Muscle layer of colon (tissue), 2 donors: ENCODE measurements at regions not wholly inside any gene's neighbourhood (a gene's known extent, or its start where the extent isn't known, plus 50 kb on each side); places are given as distances from the start of the nearest gene placed in this dataset.
"Not testable (repeated sequence)": the region's sequence is repeated elsewhere in the genome, so short reads cannot be mapped to it uniquely, and the experiment has no call there.

Experiments used
- H3K27ac ChIP-seq: one replicate; pipeline ENCODE4 v1.7.0; 2013; ENCODE audit warnings: low read depth, mild to moderate bottlenecking, low read length, moderate library complexity
- H3K27me3 ChIP-seq, 2 donors: one replicate each; pipeline ENCODE4 v1.7.0; 2013; ENCODE audit warnings: low read length in 2 of 2, mild to moderate bottlenecking in 2 of 2; ENCODE audit not compliant: insufficient read depth in 2 of 2, control insufficient read depth in 1 of 2
- H3K36me3 ChIP-seq: one replicate; pipeline ENCODE4 v1.7.0; 2013; ENCODE audit warnings: mild to moderate bottlenecking, low read length; ENCODE audit not compliant: insufficient read depth
- H3K4me1 ChIP-seq: one replicate; pipeline ENCODE4 v1.7.0; 2013; ENCODE audit warnings: mild to moderate bottlenecking, low read length; ENCODE audit not compliant: insufficient read depth
- H3K4me3 ChIP-seq, 2 donors: one replicate each; pipeline ENCODE4 v1.7.0; 2013; ENCODE audit warnings: low read length in 2 of 2, low read depth in 1 of 2, mild to moderate bottlenecking in 1 of 2, moderate library complexity in 1 of 2
- H3K9ac ChIP-seq: one replicate; pipeline ENCODE4 v1.7.0; 2013; ENCODE audit warnings: low read length
- H3K9me3 ChIP-seq: one replicate; pipeline ENCODE4 v1.7.0; 2013; ENCODE audit warnings: mild to moderate bottlenecking, low read length
- donor health status: abdominal sarcoma.
- donor health status: Adenocarcinoma of cecum.

DNA sequence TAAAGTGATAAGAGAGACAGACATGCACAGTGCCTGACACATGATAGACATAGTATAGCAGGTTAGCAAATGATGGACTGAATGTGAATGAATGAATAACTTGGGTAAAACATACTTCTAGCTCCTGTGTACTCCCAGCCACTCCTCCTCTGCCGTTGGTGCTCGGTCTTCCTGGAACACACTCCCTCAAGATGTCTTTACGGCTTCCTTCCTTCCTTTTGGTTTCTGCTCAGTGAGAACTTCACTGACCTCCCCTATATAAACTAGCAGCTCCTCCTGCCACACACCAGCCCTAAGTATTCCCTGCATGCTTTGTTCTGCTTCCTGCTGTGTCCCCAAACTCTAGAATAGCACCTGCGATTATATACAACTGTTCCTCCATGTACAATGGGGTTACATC is 50.2 kb downstream of the RAD54L2 start:
- Histone ChIP-seq H3K27ac (no peak overlapping the region), H3K9me3 (no peaks in the 10 kb centered on the region), H3K9ac (no peak overlapping the region), H3K4me3 (no peak overlapping the region), H3K4me1 (no peaks in the 10 kb centered on the region), H3K27me3 (no peaks in the 10 kb centered on the region), H3K36me3 (peaks cover 11% of the 10 kb centered on the region)

DNA sequence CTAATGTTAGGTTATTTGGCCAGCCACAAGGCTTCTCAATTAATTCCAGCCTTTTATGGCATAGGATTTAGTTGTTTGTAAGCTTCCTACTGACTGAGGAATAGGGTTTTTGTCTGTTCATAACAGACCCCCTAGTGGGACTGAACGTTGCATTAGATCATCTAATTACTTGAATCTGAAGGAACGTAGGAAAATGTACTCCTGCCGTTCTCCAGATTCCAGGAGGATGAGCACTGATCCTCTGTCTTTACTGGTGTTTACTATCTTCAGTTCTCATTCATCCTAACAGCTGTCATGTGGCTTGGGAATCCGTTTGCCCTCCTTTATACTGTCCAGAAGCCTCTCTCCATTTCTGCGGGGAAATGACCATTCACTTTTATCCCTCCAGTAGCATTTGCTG is 52.7 kb downstream of the RAD54L2 start:
- H3K27me3 ChIP-seq, result no peaks in the 10 kb centered on the region

DNA sequence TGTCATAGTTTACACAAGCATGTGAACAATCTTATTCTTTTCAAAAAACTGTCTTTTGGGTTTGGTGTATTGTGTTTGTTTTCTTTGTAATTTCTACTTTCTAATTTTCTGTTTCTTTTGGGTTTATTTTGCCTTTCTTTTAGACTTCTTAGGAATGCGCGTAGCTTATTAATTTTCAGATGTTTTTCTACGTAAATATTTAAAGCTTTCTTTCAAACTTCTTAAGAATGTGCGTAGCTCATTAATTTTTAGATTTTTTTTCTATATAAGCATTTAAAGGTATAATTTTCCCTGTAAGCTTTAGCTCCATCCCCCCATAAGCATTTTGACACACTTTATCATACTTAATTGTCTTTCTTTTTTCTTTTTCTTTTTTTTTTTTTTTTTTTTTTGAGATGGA is 55.2 kb downstream of the RAD54L2 start:
- H3K4me1 ChIP-seq, result no peaks in the 10 kb centered on the region
- no peaks in the 10 kb centered on the region for H3K27me3 ChIP-seq
- no peaks in the 10 kb centered on the region for H3K9me3 ChIP-seq
- no peak overlapping the region for H3K27ac ChIP-seq
- no peak overlapping the region for H3K9ac ChIP-seq
- no peak overlapping the region for H3K4me3 ChIP-seq
- peaks cover 11% of the 10 kb centered on the region for H3K36me3 ChIP-seq

More for the DNA sequence above, 52.7 kb downstream of the RAD54L2 start:
- H3K9ac ChIP-seq, result no peak overlapping the region
- no peaks in the 10 kb centered on the region for H3K9me3 ChIP-seq
- peaks cover 11% of the 10 kb centered on the region for H3K36me3 ChIP-seq
- no peaks in the 10 kb centered on the region for H3K4me1 ChIP-seq
- no peak overlapping the region for H3K4me3 ChIP-seq
- no peak overlapping the region for H3K27ac ChIP-seq

DNA sequence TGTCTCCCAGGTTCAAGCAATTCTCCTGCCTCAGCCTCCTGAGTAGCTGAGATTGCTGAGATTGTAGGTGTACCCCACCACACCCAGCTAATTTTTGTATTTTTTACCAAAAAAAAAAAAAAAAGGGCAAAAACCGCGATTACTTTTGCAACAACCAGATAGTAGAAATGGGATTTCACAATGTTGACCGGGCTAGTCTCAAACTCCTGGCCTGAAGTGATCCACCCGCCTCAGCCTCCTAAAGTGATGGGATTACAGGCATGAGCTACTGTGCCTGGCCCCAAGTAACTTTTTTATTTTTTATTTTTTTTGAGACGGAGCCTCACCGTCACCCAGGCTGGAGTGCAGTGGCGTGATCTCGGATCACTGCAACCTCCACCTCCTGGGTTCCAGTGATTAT is 61.1 kb downstream of the RAD54L2 start:
- H3K9ac ChIP-seq, H3K9me3 ChIP-seq, H3K4me3 ChIP-seq, H3K36me3 ChIP-seq, H3K27ac ChIP-seq, H3K27me3 ChIP-seq, H3K4me1 ChIP-seq: not testable (repeated sequence)

DNA sequence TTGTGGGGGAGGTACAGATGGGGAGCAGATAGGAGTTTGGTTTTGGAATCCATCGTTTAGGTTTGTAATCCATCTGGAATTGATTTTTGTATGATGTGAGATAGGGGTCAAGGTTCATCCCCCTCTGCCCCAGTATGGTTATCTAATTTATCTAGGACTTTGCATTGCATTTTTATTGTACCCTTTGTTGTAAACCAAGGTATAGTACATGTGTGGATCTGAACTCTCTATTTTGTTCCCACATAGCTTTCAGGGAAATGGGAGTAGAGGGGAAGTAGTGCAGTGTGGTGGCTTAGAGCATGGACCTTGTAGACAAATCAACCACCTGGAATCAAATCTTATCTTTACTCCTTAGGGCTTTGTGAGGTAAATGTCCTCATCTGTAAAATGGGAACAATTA is 65.7 kb downstream of the RAD54L2 start:
- Histone ChIP-seq H3K9ac (no peak overlapping the region), H3K4me1 (no peaks in the 10 kb centered on the region), H3K36me3 (no peaks in the 10 kb centered on the region), H3K27ac (no peak overlapping the region), H3K27me3 (no peaks in the 10 kb centered on the region), H3K9me3 (no peaks in the 10 kb centered on the region), H3K4me3 (no peak overlapping the region)

DNA sequence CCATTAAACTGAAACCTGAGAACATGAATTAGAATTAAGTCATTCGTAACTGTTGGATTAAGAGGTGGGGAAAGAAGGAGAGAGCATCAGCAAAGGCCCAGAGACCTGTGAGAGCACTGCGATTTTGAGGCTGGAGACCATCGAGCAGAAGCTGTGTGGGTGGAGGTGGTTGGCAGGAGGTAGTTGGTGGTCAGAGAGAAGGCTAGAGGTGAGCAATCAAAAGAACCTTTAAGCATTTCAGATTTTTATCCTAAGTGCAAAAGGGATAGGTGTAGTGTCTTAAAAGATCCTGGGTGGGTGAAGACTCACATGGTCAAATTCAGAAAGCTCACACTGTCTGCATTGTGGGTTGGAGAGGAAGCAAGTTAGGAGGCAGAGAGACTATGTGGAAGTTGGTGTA is 65.1 kb upstream of the TEX264 start:
- Histone ChIP-seq H3K27ac (no peak overlapping the region), H3K36me3 (no peaks in the 10 kb centered on the region), H3K4me3 (no peak overlapping the region), H3K9me3 (no peaks in the 10 kb centered on the region), H3K9ac (no peak overlapping the region), H3K27me3 (no peaks in the 10 kb centered on the region), H3K4me1 (no peaks in the 10 kb centered on the region)

DNA sequence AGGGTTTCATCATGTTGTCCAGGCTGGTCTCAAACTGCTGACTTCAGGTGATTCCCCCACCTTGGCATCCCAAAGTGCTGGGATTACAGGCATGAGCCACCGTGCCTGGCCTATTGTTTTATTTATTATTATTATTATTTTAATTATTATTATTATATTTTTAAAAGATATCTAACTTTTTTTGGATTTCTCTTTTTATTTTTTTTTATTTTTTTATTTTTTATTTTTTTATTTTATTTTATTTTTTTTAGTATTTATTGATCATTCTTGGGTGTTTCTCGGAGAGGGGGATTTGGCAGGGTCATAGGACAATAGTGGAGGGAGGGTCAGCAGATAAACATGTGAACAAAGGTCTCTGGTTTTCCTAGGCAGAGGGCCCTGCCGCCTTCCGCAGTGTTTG is 64.2 kb upstream of the TEX264 start:
- H3K4me1 ChIP-seq, H3K9ac ChIP-seq, H3K4me3 ChIP-seq: not testable (repeated sequence)

DNA sequence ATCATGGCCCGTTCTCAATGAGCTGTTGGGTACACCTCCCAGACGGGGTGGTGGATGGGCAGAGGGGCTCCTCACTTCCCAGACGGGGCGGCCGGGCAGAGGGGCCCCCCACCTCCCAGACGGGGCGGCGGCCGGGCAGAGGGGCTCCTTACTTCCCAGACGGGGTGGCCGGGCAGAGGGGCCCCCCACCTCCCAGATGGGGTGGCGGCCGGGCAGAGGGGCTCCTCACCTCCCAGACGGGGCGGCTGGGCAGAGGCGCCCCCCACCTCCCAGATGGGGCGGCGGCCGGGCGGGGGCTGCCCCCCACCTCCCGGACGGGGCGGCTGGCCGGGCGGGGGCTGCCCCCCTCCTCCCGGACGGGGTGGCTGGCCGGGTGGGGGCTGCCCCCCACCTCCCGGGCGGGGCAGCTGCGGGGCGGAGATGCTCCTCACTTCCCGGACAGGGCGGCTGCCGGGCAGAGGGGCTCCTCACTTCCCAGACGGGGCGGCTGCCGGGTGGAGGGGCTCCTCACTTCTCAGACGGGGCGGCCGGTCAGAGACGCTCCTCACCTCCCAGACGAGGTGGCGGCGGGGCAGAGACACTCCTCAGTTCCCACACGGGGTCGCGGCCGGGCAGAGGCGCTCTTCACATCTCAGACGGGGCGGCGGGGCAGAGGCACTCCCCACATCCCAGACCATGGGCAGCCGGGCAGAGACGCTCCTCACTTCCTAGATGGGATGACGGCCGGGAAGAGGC is 63.3 kb upstream of the TEX264 start:
- not testable (repeated sequence) for H3K4me1 ChIP-seq, H3K27ac ChIP-seq, H3K36me3 ChIP-seq, H3K9ac ChIP-seq, H3K9me3 ChIP-seq, H3K27me3 ChIP-seq, H3K4me3 ChIP-seq

More for the DNA sequence above, 64.2 kb upstream of the TEX264 start:
- H3K36me3 ChIP-seq, H3K9me3 ChIP-seq, H3K27ac ChIP-seq, H3K27me3 ChIP-seq: not testable (repeated sequence)

DNA sequence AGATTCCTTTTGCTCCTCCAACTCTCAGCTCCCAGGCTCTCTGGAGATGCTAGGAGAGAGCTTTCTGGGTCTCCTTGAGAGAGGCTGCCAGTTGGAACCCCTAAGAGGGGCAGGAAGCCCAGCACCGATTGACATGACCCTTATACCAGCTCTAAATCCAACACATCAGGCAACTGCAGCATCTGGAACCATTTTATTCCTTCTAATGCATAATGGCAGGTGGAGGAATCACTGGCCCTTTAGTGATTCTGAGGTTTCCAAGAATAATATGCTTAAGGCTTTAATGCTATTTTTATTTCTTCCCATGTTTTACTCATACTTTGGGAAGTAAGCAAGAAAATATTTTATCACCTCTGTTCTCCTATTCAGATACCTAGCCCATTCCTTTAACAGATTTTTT is 60.3 kb upstream of the TEX264 start:
- H3K36me3 ChIP-seq, result no peaks in the 10 kb centered on the region
- no peak overlapping the region for H3K4me3 ChIP-seq
- no peak overlapping the region for H3K9ac ChIP-seq
- no peak overlapping the region for H3K27ac ChIP-seq
- H3K9me3 ChIP-seq, result no peaks in the 10 kb centered on the region
- no peaks in the 10 kb centered on the region for H3K4me1 ChIP-seq
- H3K27me3 ChIP-seq, result no peaks in the 10 kb centered on the region

DNA sequence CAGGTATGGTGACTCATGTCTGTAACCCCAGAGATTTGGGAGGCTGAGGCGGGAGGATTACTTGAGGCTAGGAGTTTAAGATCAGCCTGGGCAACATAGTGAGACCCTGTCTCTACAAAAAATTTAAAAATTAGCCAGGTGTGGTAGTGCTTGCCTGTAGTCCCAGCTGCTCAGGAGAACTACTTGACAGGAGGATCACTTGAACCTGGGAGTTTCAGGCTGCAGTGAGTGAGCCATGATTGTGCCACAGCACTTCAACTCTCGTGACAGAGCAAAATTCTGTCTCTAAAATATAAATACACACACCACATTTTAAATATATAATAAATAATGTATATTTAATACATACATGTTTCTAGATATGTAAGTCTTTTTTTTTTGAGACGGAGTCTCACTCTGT is 53.5 kb upstream of the TEX264 start:
- H3K9ac ChIP-seq, result no peak overlapping the region
- no peaks in the 10 kb centered on the region for H3K36me3 ChIP-seq
- no peak overlapping the region for H3K27ac ChIP-seq
- H3K4me3 ChIP-seq, result no peak overlapping the region
- no peaks in the 10 kb centered on the region for H3K27me3 ChIP-seq
- H3K9me3 ChIP-seq, result no peaks in the 10 kb centered on the region
- H3K4me1 ChIP-seq, result peaks cover 32% of the 10 kb centered on the region

DNA sequence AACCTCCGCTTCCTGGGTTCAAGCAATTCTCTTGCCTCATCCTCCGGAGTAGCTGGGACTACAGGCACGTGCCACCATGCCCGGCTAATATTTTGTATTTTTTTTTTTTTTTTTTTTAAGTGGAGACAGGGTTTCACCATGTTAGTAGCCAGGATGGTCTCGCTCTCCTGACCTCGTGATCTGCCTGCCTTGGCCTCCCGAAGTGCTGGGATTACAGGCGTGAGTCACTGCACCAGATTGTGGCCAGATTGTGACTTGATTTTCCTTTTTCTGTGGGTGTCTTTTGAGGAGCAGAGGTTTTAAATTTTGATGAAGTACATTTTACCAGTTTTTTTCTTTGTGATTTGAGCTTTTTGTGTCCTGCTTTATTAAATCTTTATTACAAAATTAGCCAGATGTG is 53.0 kb upstream of the TEX264 start:
- not testable (repeated sequence) for H3K36me3 ChIP-seq, H3K27ac ChIP-seq, H3K4me3 ChIP-seq, H3K9ac ChIP-seq, H3K27me3 ChIP-seq, H3K9me3 ChIP-seq
- peaks cover 37% of the 10 kb centered on the region for H3K4me1 ChIP-seq

DNA sequence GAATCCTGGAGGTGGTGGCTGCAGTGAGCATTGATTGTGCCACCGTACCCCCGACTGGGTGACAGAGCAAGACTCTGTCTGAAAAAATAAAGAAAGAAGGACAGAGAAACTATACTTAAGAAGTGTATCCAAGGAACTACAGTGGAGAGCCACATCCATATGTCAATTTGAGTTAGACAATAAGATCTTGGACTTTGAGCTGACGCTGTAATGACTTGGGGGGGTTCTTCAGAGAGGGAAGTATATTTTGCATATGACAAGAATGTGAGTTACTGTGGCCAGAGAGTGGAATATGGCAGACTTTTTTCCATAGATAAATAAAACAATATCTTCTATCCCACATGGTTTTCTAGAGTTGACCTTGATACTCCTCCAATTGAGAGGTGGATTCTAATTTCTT is 52.6 kb upstream of the TEX264 start:
- H3K4me3 ChIP-seq, result no peak overlapping the region
- H3K27ac ChIP-seq, result no peak overlapping the region
- no peaks in the 10 kb centered on the region for H3K36me3 ChIP-seq
- peaks cover 41% of the 10 kb centered on the region for H3K4me1 ChIP-seq
- H3K9me3 ChIP-seq, result no peaks in the 10 kb centered on the region
- no peak overlapping the region for H3K9ac ChIP-seq
- H3K27me3 ChIP-seq, result no peaks in the 10 kb centered on the region
